SH-SY5Y (cell line): ENCODE measurements at regions not wholly inside any gene's neighbourhood (a gene's known extent, or its start where the extent isn't known, plus 50 kb on each side); places are given as distances from the start of the nearest gene placed in this dataset.

Experiments
- GATA2 ChIP-seq: IDR thresholded peaks from 2 replicates; pipeline ENCODE4 v1.6.1; 2011; ENCODE audit warnings: mild to moderate bottlenecking, low read depth, low read length
- GATA3 ChIP-seq: IDR thresholded peaks from 2 replicates; pipeline ENCODE4 v1.6.1; 2011; ENCODE audit warnings: low read depth, mild to moderate bottlenecking, low read length, moderate library complexity

DNA sequence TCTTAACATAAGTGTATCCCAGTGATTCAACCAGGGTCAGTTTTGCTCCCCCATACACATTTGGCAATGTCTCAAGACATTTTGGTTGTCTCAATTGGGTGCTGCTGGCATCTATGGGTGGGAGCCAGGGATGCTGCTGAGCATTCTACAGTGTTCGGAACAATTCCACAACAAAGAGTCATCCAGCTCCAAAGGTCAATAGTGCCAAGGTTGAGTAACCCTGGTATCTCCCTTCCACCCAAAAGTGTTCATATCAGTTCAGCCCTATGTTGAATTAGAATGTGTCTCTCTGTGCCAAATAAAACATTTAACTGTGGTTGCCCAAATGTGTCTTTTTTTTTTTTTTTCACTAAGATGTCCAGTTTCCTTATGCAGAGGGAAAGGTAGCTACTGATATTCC lies 129.4 kb upstream of the RAI2 start:
- no peak for TF ChIP-seq GATA3
- no peak for TF ChIP-seq GATA2
